ENCODE measurements at regions not wholly inside any gene's neighbourhood (a gene's known extent, or its start where the extent isn't known, plus 50 kb on each side); places are given as distances from the start of the nearest gene placed in this dataset.
"Not testable (repeated sequence)": the region's sequence is repeated elsewhere in the genome, so short reads cannot be mapped to it uniquely, and the experiment has no call there.

DNA sequence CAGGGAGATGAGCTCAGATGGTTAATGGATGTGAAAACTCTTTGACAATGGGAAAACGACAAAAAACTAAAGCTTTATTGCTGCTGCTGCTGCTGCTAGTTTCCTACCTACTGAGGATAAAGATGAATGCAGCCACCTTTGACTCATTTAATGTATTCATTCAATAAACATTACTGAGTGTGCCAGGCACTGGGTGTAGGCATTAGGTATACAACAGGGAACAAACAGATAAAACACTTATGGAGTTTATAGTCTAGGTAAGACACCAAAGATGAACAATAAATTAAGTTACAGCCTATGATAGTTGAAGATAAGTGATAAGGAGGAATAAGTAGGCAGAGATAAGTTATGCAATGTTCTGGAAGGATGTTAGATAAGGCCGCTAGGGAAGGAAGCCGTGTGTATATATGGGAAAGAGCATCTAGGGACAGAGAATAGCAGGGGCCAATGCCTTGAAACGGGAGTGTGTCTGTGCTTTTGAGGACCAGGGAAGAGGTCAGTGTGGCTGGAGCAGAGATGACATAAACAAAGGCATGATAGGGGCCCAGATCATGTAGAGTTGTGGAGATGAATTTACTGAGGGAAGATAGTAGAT is 477.6 kb downstream of the NTRK2 start:
- no peak for DNase-seq

DNA sequence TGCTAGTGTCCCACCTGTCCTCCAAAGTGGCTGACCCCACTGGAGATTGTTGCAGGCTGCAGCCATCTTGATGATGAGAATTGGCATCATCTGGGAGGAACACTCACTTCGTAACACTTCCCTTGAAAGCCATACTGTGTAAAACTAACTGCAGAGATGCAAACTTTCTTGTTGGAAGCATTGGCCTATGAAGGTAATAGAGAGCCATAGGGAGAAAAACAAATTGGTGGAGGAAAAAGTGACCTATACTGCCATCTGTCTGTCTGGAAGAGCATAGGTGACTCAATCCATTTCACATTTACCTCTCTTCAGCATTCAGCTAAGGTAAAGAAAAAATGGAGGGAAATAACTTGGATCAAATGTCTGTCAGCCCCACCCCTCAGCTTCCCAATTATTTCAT is 473.4 kb downstream of the NTRK2 start:
- no peak for DNase-seq

DNA sequence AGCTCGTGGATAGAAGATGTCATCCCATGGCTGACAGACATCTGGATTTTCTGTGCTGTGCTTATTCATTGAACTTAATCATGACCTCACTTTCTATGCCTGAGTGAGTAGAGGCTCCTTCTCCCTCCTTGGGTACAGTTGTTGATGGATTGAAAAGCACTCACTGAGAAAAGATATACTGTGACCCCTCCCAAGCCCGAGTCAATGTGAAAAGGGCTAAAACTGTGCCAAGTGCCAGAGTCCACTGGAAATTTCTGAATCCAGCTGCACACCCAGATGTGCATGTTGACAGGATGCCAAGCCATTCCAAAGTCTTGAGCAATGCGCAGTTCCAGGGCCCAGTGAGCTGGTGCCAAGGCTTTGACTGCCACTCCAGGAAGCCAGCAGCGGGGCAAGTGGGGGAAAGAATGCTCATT is 473.0 kb downstream of the NTRK2 start:
- no peak for DNase-seq

DNA sequence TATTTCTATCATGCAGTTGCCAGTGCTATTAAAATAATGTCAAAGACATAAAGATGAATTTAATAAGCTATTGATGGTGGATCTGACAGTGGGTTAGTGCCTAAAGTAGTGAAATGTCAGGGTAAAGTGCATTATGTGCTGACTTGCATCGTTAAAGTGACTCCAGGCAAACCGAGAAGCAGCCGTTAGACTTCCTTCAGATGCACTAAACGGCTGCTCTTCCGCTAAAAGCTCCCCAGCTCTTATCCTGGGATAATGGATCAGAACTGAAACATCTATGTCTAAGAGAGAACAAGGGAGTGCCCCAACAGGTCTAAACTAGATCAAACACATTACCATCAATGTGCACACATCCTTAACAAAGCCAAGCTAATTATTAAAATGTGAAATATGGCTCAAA is 468.2 kb downstream of the NTRK2 start:
- DNase-seq = no peak

DNA sequence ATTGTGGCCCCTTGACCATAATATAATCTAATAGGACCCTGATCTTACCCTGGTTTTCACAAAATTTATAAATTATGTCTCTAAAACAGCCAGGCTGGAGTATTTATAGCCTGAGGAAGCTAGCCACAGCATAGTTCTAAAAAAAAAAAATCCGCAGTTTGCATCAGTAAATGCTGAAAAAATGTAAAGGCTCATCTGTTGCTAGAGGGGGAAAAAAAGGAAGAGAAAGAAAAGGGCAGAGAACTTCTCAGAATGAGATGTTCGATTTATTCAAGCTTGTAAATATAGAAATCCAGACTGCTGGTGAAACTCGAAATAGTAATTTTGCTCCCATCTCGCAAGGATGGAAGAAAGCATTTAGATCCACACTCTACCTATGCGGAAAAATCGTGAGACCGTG is 467.5 kb downstream of the NTRK2 start:
- no peak for DNase-seq

DNA sequence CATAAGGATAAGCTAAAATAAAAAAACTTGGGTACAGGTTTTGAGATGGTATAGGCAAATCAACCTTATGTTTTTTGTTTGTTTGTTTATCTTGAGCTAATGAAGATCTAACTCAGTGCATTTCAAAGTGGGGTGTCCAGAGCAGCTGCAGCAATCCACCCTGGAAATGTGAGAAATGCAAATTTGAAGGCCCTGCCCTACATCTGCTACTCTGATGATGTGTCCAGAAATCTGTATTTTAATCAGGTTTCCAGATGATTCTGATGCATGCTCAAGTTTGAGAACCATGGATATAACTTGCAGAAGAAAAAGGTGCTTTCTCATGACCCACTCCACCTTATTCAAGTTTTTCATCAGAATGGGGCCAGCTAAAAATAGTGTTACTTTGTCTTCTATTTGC is 467.0 kb downstream of the NTRK2 start:
- DNase-seq = no peak

DNA sequence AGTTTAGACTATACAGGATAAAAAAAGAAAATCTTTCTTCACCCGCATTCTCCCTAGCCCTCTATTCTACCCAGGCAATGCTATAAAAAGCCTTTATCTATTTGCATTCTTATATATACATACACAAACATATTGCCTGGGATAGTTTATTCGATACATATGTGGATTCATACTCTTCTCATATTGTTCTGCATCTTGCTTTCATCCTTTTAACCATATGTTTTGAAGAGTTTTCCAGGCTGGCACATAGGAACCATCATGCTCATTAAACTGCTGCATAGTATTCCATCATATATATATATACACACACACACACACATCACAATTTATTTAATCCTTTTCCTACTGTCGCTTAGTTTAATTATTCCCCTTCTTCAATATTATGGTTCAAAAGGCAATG is 461.2 kb downstream of the NTRK2 start:
- DNase-seq = no peak

DNA sequence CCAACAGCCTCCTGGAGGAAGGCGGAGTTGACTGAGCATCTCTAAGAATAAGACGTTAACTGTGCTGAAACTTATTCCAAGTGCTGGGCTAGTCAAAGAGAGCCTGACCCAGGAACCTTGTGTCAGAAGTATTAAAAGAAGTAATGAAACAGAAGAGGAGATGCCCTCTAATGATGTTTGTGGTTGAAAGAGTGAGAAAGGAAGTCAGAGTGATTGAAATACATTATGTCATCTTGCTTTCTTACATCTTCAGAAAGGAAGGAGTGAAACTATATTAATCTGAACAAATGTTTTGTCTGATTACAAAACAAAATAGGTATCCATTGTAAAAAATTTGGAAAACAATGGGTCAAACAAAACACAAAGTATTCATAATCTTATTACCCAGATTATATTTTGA is 460.7 kb downstream of the NTRK2 start:
- no peak for DNase-seq

DNA sequence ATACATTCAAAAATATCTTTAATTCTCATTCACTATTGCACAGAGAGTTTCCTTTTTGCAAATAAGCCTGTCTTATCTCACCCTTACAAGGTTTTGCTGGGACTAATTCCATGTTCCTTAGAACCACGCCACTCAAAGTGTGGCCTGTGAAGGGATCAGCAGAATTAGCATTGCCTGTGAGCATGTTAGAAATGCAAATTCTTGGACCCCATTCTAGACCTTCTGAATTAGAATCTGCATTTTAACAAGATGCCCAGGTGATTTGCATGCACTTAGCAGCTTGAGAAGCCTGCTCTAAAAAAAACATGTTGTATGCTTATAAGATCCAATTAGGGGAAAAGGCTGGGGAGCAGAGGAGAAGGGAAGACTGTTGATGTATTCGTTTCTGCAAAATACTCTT is 460.0 kb downstream of the NTRK2 start:
- DNase-seq = no peak

DNA sequence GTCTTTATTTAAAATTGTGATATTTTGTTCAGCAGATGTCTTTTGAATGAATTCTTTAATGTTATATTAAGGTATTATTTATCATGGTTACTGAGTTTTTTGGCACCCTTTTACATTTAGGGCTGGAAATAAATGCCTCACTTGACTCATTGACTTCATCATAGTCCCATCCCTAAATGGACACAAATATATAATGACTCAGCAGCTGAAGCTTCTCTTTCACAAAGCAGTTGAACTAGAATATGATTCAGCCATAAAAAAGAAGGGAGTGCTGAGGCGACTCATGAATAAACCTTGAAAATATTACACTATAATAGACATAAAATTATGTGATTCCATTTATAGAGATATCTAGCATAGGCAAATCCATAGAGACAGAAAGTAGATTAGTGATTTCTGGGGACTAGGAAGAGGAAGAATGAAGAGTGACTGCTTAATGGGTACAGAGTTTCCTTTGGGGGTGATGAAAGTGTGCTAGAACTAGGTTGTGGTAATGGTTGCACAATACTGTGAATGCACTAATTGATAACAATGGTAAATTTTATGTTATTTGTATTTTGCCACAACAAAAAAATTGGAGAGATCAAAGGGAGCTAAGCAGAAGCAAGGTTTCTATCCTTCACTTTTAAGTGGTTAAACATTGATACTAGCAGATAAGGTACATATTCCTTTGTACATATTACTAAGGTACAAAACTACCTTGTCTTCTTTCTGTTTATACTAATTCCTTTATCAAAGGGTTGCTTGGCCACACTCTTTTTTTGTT is 449.6 kb downstream of the NTRK2 start:
- DNase-seq = no peak

DNA sequence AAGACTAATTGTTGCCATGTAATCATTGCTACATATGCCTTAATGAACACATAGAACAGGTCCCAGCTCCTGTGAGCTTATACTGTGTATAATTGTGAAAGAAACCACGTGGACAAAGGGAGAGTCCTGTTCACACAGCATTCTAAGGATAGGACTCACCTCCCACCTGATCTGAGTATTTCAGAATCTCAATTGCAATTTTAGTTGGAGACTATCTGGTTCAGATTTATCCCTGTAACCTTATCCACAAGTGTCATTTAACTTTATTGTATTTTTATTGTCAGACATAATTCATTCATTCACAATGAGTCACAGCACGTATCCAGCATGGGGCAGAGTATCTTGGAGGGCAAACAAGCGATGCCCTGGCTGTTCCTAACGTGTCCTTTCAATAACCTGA is 448.3 kb downstream of the NTRK2 start:
- no peak for DNase-seq

DNA sequence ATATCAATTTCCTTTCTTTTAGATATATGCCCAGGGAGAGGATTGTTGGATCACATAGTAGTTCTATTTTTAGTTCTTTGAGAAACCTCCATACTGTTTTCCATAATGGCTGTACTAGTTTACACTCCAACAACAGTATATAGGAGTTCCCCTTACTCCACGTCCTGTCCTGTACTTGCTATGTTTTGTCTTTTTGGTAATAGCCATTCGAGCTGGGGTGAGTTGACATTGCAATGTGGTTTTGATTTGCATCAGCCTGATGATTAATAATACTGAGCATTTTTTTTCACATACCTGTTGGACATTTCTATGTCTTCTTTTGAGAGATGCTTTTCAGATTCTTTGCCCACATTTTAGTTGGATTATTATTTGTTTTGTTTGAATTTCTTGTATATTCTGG is 445.9 kb downstream of the NTRK2 start:
- no peak for DNase-seq

DNA sequence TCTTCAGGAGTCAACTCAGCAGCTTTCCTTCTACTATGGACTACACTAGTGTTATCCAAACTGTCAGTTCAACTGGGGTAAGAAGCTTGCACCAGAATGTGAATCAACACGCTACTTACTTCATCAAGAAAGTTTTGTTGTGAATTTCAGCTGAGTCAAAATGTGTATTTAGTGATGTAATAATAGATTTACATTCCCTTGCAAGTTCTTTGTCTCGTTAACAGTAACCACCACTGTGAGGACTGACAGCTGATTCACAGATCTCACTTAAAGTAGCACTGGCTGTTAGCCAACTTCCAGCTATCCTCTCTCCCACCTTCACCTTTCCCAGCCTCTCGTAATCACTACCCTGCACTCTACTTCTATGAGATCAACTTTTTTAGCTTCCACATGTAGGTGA is 445.3 kb downstream of the NTRK2 start:
- DNase-seq = no peak

DNA sequence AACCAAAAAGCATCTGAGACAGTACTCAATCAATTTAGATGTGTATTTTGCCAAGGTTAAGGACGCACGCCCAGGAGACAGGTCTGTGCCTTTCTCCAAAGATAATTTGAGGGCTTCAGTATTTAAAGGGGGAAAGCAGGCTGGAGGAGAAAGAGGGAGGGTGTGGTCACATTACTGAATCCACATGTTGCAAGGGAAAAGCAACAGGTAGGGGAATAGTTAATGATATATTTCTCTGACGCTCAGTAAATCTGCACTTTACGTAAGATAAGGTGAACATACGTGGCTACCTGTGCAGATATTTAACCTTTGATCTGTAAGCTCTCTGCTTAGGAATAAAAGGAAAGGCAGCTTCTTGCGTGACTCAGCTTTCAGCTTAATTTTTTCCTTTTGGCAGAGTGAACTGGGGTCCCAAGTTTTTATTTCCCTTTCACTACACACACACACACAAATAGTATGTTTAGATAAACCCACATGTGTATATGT is 443.4 kb downstream of the NTRK2 start:
- no peak for DNase-seq

DNA sequence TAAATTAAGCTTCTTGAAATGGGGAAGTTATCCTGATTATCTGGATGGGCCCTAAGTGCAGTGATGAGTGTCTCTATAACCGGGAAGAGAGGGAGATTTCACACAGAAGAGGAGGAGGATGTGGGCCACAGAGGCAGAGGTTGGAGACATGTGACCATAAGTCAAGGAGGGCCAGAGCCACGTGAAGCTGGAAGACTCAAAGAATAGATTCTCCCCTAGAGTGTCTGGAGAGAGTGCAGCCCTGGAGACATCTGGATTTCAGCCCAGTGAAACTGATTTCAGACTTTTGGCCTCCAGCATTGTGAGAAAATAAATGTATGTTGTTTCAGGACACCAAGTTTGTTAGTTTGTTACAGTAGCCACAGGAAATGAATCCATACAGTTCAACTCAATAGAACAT is 442.9 kb downstream of the NTRK2 start:
- no peak for DNase-seq

DNA sequence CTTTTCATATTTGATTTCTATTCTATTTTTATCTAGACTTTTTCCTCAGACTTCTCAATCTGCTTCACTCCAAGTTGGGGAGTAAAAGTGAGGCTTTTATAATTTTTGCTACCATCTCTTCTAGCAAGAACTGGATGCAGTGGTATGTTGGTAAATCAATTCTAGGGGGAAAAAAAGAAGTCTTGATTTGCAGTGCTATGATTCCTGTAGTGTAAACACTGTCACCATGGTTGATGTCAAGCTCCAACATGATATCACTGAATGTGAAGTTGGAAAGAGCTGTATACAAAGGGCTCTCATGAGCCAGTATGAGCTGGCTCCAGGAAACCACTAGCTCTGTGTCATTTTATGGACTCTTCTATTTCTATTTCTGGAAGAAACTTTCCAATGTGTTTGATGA is 439.2 kb downstream of the NTRK2 start:
- DNase-seq = no peak

DNA sequence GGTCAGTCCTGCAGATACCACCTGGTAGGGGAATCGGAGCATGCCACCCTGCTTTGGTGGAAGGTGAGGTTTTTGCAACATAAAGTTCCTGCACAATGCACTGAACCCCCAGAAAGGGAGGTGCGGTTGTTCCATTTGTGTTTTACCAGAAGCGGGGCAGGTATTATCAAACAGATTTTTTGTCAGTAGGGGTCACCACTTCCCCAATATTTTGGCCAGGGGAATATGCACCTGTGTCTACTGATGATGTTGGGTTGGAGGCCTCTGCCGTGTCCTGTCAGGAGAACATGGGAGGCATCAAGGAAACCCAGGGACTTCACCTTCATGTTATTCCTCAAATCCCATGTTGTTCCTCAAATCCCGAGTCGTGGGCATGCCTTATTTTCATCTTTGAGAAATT is 438.7 kb downstream of the NTRK2 start:
- no peak for DNase-seq

DNA sequence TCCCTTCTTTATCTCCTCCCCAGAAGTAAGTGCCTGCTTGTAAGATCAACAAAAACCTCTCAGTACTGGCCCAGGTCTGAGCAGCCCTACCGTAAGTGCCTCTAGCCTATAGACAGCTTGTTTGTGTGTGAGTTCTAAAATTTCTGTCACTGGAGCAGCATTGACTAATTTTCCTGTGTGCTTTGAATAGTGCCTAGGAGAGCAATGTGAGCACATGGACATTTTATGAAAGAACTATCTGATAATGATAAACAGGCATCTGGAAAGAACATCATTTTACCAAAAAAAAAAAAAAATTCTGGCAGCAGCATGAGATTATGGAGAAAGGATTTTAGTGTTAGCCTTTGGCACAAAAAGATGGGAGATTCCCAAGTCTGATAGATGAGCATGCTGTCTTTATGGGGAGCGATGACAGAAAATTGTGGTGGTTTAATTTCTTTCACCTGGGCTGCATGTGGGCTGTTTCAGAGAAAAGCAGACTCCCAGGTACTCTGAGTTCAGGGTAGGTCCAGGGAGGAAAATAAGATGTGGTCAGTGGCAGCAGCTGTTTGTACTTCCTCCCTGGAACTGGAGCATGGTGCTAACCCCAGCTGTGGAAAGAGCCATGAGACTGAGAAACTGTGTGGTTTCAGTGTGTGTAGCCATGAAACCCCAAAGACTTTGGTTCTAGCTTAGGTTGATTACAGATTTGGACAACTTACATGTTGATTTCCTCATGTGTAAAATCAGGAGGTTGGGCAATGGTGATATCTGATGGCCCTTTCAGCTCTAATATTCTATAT is 419.9 kb downstream of the NTRK2 start:
- DNase-seq = no peak

DNA sequence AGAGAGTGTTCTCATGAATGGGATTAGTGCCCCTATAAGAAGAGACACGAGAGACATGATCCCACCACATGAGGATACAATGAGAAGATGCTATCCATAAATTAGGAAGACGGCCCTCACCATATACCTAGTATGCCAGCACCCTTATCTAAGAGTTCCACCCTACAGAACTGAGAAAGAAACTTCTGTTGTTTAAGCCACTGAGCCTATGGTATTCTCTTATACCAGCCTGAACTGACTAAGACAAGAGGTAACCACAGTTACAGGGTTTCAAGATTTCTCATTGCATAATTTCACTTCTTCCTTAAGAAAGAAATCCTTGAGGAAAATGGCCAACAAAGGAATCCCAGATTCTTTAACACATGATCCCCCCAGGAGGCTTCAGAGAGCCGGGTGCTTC is 412.4 kb downstream of the NTRK2 start:
- DNase-seq = no peak

DNA sequence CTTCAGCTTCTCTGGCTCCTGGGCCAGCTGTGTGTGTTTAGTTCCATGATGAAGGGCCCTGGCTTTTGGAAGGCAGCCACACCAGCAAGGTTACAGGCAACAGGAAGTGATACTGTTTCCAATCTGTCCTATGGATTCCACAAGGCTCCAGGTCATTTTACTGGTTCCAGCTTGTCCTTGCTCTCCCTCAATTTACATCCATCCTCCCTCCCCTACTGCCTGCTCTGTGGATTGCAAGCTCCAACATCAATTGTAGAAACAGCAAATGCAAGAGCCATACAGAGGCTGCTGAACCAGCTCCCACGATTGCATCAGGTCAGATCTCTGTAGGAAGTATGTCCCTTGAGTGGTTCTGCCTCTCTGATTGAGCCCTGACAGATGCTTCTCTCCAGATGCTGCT is 409.8 kb downstream of the NTRK2 start:
- DNase-seq = no peak

DNA sequence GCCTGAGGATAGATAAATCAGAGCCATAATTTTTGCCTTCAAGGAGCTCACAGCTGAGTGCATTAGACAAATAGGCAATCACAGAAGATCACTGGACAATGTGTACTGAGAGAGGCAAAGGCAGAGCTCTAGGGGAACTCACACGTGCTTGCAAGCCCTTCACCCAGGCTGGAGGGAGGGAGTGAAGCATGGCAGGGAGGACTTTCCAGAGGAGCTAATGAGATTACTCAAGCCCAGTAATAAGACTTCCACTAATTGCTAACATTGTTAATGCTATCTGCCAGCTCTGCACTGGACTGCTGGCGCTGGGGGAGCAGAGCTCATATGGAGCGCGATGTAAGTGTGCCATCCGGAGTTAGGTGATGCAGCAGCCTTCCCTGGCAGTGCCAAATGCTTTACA is 408.4 kb downstream of the NTRK2 start:
- DNase-seq = no peak

DNA sequence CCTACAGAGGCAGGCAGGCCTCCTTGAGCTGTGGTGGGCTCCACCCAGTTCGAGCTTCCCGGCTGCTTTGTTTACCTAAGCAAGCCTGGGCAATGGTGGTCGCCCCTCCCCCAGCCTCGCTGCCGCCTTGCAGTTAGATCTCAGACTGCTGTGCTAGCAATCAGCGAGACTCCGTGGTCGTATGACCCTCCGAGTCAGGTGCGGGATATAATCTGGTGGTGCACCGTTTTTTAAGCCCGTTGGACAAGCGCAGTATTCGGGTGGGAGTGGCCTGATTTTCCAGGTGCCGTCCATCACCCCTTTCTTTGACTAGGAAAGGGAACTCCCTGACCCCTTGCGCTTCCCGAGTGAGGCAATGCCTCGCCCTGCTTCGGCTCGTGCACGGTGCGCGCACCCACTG is 407.6 kb downstream of the NTRK2 start:
- DNase-seq = not testable (repeated sequence)
